Medulla oblongata (tissue), 1 donor: ENCODE measurements at regions not wholly inside any gene's neighbourhood (a gene's known extent, or its start where the extent isn't known, plus 50 kb on each side); places are given as distances from the start of the nearest gene placed in this dataset.

ENCODE experiments used
- DNase-seq: peaks from one replicate; pipeline ENCODE4 v3.0.0-alpha.2; 2015; ENCODE audit errors: extremely low spot score

- DNase-seq = no peak
Measured at GRCh38 chr4:41388080-41388479, 131.4 kb downstream of the UCHL1 start.

DNA sequence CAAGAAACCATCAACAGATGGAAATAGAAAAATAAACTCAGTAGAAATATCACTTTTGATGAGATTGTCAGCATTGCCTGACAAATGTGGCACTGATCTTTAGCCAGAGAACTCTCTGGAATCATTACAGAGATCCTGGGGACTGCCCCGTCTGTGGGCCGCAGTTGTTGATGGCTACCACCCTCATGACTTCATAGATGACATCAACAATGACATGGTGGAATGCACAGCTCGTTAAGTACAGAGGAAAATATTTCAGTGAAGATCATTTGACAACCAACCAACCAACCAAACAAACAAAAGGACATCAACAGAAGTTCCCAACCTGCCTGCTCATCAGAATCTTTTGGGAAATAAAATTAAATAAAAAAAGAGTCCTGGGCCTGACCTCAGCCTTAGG lies 132.6 kb downstream of the UCHL1 start:
- DNase-seq = no peak

- no peak for DNase-seq
Measured at GRCh38 chr4:41390661-41391060, 133.9 kb downstream of the UCHL1 start.

GRCh38 chr4:41391271-41391670 lies 134.5 kb downstream of the UCHL1 start:
- DNase-seq = no peak

GRCh38 chr4:41394481-41394894 lies 137.8 kb downstream of the UCHL1 start:
- DNase-seq = no peak

DNA sequence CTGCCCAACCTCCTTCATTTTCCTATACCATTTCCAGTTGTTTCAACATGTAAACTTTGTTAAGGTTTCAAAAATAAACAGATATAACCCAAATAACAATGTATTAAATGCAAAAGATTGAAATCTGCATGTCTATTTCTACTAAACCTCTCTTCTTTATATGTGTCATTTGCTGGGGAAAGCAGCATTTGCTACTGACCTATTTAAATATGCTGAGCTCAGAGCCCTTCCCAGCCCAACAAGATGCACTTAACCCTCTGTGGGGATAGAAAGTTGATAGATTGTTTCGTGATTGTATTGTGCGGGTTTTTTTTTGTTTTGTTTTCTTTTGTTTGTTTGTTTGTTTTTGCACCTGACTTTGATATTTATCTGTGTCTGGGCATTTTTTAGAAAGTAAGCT lies 139.5 kb downstream of the UCHL1 start:
- no peak for DNase-seq

- DNase-seq = no peak
Measured at GRCh38 chr4:41396869-41397268, 140.1 kb downstream of the UCHL1 start.

DNA sequence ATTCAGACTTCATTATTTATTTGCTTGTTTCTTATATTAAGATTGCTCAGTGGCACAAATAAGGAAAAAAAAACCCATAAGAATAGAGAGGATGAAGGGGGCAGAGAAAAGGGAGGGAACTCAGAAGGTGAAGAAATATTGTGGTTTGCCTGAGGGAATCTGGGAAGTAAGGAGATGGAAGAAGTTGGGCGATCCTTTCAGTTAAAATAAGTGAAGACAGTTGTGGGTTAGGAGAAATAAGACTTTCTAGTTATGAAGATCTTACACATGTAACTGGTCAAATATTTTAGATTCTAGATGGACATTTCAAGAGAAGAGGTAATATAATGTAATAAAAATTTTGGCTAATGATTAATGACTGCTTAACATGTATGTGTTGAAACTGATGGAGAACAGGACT lies 138.7 kb upstream of the LIMCH1 start:
- DNase-seq = no peak

DNA sequence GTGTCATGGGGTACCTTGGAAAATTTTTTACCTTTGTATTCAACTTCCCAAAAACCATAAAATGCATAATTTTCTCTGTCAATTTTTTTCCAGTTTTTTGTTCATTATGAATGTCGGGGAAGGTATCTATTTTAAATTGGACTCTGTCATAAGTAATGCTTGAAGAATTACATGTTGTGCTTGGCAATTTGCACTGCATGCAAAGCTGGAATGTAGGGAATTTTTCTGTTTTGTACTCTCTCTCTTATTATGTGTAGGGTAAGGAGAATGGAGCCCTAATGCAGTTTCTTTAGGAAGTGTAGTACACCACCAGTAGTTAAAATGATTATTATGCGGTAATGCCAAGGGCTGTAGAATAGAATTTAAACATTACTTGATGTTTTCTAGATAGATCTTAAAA lies 137.7 kb upstream of the LIMCH1 start:
- DNase-seq = no peak

GRCh38 chr4:41405464-41406112 lies 132.4 kb upstream of the LIMCH1 start:
- no peak for DNase-seq

- no peak for DNase-seq
Measured at GRCh38 chr4:41406113-41406516, 131.8 kb upstream of the LIMCH1 start.

- no peak for DNase-seq
Measured at GRCh38 chr4:41408150-41408549, 129.8 kb upstream of the LIMCH1 start.

GRCh38 chr4:41408859-41409593 lies 128.9 kb upstream of the LIMCH1 start:
- DNase-seq = no peak

GRCh38 chr4:41409594-41409895 lies 128.4 kb upstream of the LIMCH1 start:
- no peak for DNase-seq

DNA sequence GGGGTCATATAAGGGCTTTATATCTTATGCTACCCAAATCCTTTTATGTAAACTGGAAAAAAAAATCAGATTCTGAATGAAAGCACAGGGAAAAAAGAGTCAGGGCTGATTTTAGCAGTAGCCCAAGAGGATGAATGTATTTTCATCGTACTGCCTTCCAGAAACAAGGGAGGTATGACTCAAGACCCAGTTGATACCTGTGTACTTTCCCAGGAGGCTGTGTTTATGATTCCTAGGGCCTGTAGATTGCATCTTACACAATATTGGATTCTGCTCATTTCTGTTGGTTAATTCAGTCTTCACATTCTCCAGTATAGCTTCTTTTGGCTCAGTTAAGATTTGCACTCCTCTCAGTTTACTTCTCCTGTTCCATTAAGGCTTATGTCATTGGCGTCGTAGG lies 127.9 kb upstream of the LIMCH1 start:
- DNase-seq = no peak

DNA sequence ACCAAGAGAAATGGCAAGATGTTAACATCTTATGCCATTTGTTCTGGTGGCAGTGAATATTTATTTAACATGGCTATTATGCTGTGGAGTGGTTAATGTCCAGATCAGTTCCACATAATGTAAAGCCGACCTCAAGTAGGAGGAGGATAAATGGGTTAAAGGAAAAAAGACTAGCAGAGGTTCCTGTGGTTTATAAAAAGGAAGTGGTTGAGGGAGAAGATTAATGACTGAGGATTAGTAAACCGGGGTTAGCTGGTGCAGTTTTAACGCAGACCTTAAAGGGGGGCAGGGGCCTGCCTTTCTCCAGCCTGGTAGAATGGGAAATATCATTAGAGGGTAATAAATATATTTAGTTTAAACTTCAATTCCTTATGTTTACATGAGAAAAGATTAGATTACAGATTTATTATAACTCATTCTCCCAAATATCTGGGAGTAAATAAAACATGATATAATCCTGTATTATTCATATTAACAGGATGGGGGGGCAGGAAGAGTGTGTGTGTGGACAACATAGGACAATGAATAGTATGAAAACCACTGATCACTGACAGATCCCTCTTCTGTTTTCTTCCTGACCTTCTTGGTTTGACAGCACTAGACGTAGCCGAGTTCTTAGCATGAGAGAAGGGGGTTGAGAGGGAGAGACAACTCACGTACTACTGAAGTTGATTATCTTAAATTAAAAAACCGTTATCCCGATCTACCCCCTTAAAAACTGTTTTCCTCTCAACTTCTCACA lies 124.1 kb upstream of the LIMCH1 start:
- DNase-seq = no peak

DNA sequence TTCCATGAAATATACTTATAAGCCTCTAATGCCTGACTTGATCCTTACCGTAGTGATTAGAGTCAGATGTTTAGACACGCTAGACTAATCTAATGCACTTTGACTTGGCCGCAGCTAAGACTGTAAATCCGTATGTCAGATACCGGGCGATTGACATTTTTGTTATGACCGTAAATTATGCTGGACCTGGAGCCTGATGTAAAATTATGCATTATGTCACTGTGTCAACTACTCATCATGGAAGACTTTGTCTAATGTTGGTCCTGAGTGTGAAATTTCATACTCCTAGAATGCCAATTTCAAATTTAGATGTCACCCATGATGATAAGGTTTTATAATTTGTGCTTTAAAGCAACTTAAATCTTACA lies 123.6 kb upstream of the LIMCH1 start:
- no peak for DNase-seq

GRCh38 chr4:41418444-41418843 lies 119.5 kb upstream of the LIMCH1 start:
- peak; percentile 78 for DNase-seq

DNA sequence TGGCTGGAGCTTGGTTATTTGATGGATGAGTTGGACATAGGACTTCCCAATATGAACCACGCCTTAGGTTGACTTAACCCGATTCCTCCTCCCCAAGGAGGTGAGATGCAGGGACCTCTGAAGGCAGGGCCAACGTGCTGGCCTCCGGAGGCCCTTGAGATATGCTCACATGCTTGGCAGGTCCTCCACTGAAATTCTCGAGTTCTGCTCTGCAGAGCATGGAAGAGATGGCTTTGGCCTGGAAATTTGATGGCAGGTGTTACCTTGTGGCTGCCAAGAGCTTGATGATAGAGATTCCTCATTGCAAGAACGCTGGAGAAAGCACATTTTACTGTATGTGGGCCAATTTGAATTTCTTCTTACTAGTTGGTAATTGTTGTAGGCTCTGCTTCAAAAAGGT lies 117.4 kb upstream of the LIMCH1 start:
- DNase-seq = no peak

GRCh38 chr4:41423117-41423516 lies 114.8 kb upstream of the LIMCH1 start:
- DNase-seq = no peak

GRCh38 chr4:41424522-41424921 lies 113.4 kb upstream of the LIMCH1 start:
- DNase-seq = no peak

DNA sequence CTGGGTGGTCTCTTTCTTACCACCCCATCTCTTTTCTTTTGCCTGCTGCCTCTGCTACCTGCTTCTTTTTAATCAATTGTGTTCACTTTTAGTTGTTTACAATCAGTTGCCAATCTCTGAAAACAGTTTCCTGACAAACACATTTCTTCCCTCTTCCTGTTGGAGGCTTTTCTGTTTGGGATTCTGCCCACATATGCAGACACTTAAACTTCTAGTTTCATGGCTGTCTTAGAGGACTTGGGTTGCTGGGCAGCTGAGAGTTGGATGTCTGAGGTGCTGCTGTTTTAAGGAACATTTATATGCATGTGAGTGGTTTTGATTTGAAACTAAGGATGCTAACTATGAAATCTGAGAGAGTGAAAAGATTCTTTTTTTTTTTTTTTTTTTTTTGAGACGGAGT lies 112.3 kb upstream of the LIMCH1 start:
- no peak for DNase-seq

DNA sequence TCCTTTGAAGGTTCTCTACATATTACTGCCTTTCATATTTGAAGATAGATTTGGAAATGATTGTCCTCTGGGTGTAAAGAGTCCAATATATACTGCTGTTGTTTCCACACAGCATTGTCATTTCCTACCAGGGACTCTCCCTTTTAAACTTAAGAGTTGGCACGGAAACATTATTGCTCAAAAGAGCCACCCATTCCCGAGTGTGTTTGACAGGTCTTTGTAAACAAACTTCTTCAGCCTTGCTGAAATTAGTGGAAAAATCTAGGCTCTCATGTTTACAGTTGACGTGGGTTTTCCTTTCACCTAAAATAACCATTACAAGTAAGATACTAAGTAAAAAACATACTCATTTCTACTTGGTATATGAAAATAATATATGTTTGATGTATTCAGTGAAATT lies 111.4 kb upstream of the LIMCH1 start:
- DNase-seq = no peak
